H1 (cell line): ENCODE measurements at regions not wholly inside any gene's neighbourhood (a gene's known extent, or its start where the extent isn't known, plus 50 kb on each side); places are given as distances from the start of the nearest gene placed in this dataset.

Source experiments
- CBX8 ChIP-seq: fragments of 300-800, 300-1000 bp; sonication (generic); IDR thresholded peaks from 2 replicates; pipeline ENCODE4 v1.7.1; 2016; ENCODE audit warnings: low read depth, low read length, borderline replicate concordance
- CHD1 ChIP-seq: IDR thresholded peaks from 2 replicates; pipeline ENCODE4 v1.6.1; 2012; ENCODE audit warnings: low read depth, low read length, improper control_type of control experiment
- EZH2 ChIP-seq: fragments of 200-600 bp; sonication (generic); IDR thresholded peaks from 2 replicates; pipeline ENCODE4 v1.7.1; 2012; ENCODE audit warnings: low read depth, mild to moderate bottlenecking, moderate library complexity, low read length, inconsistent platforms; ENCODE audit not compliant: severe bottlenecking
- POLR2A ChIP-seq, 2 experiments: IDR thresholded peaks; 1 replicate in 1 of 2; 2 replicates in 1 of 2; pipeline ENCODE4 v1.6.1; 2011; ENCODE audit warnings: low read depth in 2 of 2, low read length in 2 of 2, mild to moderate bottlenecking in 2 of 2; ENCODE audit errors: control extremely low read depth in 1 of 2
- POLR2AphosphoS5 ChIP-seq: IDR thresholded peaks from 2 replicates; pipeline ENCODE4 v1.6.1; 2011; ENCODE audit warnings: low read depth, low read length
- POU5F1 ChIP-seq: IDR thresholded peaks from 2 replicates; pipeline ENCODE4 v1.6.1; 2011; ENCODE audit warnings: low read depth, mild to moderate bottlenecking, low read length, moderate library complexity
- RFX5 ChIP-seq: IDR thresholded peaks from 2 replicates; pipeline ENCODE4 v1.6.1; 2011; ENCODE audit warnings: low read depth, low read length, improper control_type of control experiment, borderline replicate concordance
- RXRA ChIP-seq: IDR thresholded peaks from 2 replicates; pipeline ENCODE4 v1.6.1; 2011; ENCODE audit warnings: low read depth, mild to moderate bottlenecking, low read length, moderate library complexity; ENCODE audit not compliant: insufficient read depth
- SP1 ChIP-seq: IDR thresholded peaks from 2 replicates; pipeline ENCODE4 v1.6.1; 2011; ENCODE audit warnings: low read depth, low read length
- SUZ12 ChIP-seq: fragments of 200-600 bp; sonication (generic); IDR thresholded peaks from 2 replicates; pipeline ENCODE4 v1.6.1; 2012; ENCODE audit warnings: mild to moderate bottlenecking, inconsistent platforms, low read length, moderate library complexity, mixed read lengths
- TAF1 ChIP-seq: IDR thresholded peaks from 2 replicates; pipeline ENCODE4 v1.6.1; 2011; ENCODE audit warnings: mild to moderate bottlenecking, low read depth, low read length
- ZNF274 ChIP-seq: IDR thresholded peaks from 2 replicates; pipeline ENCODE4 v1.7.0; 2012; ENCODE audit warnings: low read length, borderline replicate concordance; ENCODE audit errors: extremely low read depth
- TF ChIP-seq, protein P1 (sequence below), 3 experiments: IDR thresholded peaks; 1 replicate in 2 of 3; 2 replicates in 1 of 3; pipeline versions ENCODE4 v1.5.1 to v1.6.1; 2011; ENCODE audit warnings: low read length in 3 of 3, mild to moderate bottlenecking in 3 of 3, inconsistent platforms in 2 of 3, low read depth in 1 of 3, moderate library complexity in 1 of 3; ENCODE audit not compliant: insufficient read depth in 1 of 3; ENCODE audit errors: control extremely low read depth in 1 of 3
- TF ChIP-seq, protein P2 (sequence below): IDR thresholded peaks from 2 replicates; pipeline ENCODE4 v1.6.1; 2012; ENCODE audit warnings: inconsistent platforms

DNA sequence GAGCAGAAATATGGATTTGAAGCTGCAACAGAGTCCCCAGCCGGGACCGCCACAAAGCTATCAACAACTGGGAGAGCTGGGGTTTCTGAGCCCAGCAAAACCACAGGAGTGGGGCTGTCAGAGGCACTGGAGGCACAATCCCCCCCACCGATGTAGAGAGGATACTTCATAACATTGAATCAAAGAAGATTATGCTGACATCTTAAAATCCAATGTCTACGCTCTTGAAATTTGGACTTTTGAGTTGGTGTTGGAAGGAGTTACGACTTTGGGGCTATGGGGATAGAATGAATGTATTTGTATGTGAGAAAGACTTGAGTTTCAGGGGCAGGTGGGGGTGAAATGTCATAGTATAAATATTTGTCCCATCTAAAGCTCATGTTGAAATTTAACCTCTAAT, 1121.6 kb upstream of the CDH8 start:
- TF ChIP-seq CBX8: no peak
- TF ChIP-seq, protein P1, sequence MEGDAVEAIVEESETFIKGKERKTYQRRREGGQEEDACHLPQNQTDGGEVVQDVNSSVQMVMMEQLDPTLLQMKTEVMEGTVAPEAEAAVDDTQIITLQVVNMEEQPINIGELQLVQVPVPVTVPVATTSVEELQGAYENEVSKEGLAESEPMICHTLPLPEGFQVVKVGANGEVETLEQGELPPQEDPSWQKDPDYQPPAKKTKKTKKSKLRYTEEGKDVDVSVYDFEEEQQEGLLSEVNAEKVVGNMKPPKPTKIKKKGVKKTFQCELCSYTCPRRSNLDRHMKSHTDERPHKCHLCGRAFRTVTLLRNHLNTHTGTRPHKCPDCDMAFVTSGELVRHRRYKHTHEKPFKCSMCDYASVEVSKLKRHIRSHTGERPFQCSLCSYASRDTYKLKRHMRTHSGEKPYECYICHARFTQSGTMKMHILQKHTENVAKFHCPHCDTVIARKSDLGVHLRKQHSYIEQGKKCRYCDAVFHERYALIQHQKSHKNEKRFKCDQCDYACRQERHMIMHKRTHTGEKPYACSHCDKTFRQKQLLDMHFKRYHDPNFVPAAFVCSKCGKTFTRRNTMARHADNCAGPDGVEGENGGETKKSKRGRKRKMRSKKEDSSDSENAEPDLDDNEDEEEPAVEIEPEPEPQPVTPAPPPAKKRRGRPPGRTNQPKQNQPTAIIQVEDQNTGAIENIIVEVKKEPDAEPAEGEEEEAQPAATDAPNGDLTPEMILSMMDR (IDR thresholded peaks at IDR 0.05; ENCODE audit: control extremely low read depth in 1 of 3, insufficient read depth in 1 of 3, low read depth in 1 of 3, low read length in 3 of 3): no peak
- no peak for TF ChIP-seq SUZ12
- TF ChIP-seq CHD1: no peak
- TF ChIP-seq POLR2A (IDR thresholded peaks at IDR 0.05; ENCODE audit: control extremely low read depth in 1 of 2, low read depth in 2 of 2, low read length in 2 of 2): no peak
- no peak for TF ChIP-seq RFX5
- TF ChIP-seq POLR2AphosphoS5: no peak
- TF ChIP-seq ZNF274: no peak
- TF ChIP-seq, protein P2, sequence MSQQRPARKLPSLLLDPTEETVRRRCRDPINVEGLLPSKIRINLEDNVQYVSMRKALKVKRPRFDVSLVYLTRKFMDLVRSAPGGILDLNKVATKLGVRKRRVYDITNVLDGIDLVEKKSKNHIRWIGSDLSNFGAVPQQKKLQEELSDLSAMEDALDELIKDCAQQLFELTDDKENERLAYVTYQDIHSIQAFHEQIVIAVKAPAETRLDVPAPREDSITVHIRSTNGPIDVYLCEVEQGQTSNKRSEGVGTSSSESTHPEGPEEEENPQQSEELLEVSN: no peak
- no peak for TF ChIP-seq POU5F1
- TF ChIP-seq SP1: no peak
- TF ChIP-seq TAF1: no peak
- no peak for TF ChIP-seq RXRA
- no peak for TF ChIP-seq EZH2
